Testis (tissue), 2 donors: ENCODE measurements at regions not wholly inside any gene's neighbourhood (a gene's known extent, or its start where the extent isn't known, plus 50 kb on each side); places are given as distances from the start of the nearest gene placed in this dataset.

ENCODE experiments used
- POLR2A ChIP-seq: fragments of 450-650 bp; IDR thresholded peaks from one replicate; pipeline ENCODE4 v1.6.1; 2017; ENCODE audit warnings: antibody characterized with exemption, mild to moderate bottlenecking, moderate library complexity
- TF ChIP-seq, protein P1 (sequence below), 3 experiments: fragments of 450-650 bp in 2 of 3; fragments of 200-600 bp in 1 of 3; sonication (generic) in 1 of 3; IDR thresholded peaks; one replicate each; pipeline ENCODE4 v1.5.1; 2016 to 2019; ENCODE audit warnings: antibody characterized with exemption in 3 of 3, mild to moderate bottlenecking in 2 of 3, moderate library complexity in 1 of 3

DNA sequence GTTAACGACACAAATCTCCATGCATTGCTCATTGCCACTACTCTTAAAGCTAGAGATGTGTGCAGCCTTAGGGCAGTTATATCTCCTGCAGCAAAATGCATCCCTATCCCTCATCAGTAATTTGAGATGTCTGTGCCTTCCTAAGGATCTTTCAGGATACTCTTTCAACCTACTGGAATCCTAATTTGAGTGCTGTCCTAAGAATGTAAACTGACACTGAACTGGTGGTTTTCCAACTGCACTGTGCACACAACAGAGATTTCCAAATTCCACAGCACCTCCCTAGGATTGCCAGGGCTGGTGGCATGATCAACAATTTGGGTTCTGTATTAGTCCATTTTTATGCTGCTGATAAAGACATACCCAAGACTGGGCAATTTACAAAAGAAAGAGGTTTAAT lies 193.9 kb downstream of the LTN1 start:
- TF ChIP-seq, protein P1, sequence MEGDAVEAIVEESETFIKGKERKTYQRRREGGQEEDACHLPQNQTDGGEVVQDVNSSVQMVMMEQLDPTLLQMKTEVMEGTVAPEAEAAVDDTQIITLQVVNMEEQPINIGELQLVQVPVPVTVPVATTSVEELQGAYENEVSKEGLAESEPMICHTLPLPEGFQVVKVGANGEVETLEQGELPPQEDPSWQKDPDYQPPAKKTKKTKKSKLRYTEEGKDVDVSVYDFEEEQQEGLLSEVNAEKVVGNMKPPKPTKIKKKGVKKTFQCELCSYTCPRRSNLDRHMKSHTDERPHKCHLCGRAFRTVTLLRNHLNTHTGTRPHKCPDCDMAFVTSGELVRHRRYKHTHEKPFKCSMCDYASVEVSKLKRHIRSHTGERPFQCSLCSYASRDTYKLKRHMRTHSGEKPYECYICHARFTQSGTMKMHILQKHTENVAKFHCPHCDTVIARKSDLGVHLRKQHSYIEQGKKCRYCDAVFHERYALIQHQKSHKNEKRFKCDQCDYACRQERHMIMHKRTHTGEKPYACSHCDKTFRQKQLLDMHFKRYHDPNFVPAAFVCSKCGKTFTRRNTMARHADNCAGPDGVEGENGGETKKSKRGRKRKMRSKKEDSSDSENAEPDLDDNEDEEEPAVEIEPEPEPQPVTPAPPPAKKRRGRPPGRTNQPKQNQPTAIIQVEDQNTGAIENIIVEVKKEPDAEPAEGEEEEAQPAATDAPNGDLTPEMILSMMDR (IDR thresholded peaks at IDR 0.05), result no peak
- TF ChIP-seq POLR2A, result no peak
